HG02610 (cell line): ENCODE measurements at regions not wholly inside any gene's neighbourhood (a gene's known extent, or its start where the extent isn't known, plus 50 kb on each side); places are given as distances from the start of the nearest gene placed in this dataset.
"Not testable (repeated sequence)": the region's sequence is repeated elsewhere in the genome, so short reads cannot be mapped to it uniquely, and the experiment has no call there.

Experiments
- ATAC-seq: cut with Tn5 transposase; IDR thresholded peaks from one replicate; pipeline ENCODE4 v1.9.1; 2021; ENCODE audit warnings: mild to moderate bottlenecking, moderate library complexity; ENCODE audit not compliant: unreplicated experiment

DNA sequence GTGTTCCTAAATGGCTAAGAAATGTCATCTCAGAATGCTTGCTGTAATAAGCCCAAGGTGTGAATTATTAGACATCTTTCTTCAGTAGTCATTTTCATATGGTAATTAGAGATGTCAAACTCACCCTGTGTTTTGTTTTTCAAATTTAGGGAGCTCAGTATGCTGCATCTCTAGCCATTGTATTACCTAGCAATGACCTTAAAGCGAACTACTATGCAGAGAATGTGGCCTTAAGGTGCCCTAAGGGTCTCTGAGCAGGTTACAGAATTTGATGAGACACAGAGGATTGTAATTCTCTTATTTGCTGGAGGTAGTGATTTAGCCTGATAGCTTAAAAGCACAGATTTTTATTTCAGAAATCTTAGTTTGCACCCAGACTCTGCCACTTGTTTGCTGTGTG is 1052.6 kb upstream of the DDX18 start:
- no peak for ATAC-seq

DNA sequence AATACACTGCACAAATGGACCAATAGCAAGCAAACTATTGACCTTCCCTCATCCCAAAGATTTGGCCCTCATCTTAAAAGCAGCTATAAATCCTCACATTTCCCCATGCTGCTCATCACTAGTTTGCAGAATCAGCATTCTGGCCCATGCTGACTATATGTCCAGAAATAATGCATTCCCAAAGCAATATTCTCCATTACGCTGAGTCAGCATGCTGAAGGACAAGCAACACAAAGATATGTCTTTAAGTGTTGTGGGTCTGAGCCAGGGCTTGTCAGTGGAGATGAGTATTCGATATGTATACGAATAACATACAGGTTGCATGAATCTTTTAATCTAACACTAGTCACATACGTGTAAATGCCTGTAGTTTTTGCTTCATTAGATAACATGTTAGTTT is 1045.0 kb upstream of the DDX18 start:
- ATAC-seq: no peak

DNA sequence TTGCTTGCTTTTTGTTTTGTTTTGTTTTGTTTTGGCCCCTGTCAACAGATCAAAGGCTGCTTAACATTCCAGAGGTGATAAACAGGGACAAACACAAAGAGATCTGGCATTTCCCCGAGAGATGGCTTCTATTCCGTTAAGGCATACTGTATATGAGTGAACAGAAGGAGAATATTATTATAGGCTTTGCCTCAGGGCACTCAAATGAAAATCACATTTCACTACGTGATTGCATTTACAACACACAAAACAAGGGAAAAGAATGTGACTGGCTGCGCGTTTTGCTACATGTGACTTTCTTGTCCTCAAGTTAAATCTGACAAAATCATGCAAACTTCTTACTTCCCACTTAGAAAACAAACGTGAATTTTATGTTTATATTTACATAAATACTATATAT is 1037.9 kb upstream of the DDX18 start:
- no peak for ATAC-seq

DNA sequence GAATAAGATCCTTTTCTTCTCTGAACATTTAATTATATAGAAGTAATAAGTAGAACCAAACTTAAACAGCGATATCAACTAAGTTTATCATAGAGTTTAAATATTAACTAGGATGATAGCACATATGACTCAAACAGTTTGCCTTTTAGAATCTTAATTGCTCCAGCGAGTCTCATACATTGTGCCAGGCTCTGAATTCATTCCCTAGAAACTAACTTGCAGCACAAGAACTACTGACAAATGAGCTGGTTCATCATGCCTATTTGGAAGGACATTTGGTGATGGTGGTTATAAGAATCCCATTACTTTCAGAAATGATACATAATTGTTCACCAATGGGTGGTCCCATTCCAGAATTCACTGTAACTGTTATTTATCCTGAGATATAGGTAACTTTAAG is 1026.6 kb upstream of the DDX18 start:
- ATAC-seq: no peak

DNA sequence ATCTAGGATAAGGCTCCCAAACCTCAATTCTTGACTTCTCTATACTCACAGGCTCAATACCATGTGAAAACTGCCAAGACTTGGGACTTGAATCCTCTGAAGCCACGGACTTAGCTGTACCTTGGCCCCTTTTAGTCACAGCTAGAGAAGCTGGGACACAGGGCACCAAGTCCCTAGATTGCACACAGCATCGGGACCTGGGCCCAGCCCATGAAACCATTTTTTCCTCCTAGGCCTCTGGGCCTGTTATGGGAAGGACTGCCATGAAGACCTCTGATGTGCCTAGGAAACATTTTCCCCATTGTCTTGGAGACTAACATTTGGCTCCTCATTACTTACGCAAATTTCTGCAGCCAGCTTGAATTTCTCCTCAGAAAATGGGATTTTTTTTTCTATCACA is 1011.8 kb upstream of the DDX18 start:
- no peak for ATAC-seq

DNA sequence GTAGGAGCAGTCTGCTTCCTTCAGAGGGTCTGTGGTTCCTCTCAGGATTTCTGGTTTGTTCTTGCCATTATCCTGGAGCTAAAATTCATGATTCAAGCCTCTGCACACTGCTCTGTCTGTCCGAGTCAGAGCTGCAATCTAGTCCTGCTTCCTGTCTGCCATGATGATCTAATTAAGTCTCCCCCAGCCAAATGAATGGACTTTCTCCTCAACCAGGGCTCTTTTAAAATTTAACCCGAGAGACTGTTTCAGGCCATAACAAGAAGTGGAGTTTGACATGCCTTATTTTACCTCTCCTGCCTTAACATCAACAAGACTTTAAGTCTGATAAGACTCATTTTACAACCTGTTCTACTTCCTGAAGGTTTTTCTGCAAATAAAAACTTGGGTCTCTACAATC is 1009.6 kb upstream of the DDX18 start:
- no peak for ATAC-seq

DNA sequence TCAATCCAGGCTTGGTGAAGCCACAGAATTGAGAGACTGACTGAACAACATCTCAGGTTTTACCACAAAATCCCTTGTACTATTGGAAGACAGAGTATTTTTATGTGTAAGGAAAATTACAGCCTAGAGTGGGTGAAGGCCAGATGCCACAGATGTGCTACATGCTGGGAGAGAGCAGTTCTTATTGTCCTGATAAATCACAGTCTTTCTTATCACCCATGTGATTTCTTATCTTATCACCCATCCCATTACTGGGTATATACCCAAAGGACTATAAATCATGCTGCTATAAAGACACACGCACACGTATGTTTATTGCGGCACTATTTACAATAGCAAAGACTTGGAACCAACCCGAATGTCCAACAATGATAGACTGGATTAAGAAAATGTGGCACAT is 1008.0 kb upstream of the DDX18 start:
- ATAC-seq: not testable (repeated sequence)

DNA sequence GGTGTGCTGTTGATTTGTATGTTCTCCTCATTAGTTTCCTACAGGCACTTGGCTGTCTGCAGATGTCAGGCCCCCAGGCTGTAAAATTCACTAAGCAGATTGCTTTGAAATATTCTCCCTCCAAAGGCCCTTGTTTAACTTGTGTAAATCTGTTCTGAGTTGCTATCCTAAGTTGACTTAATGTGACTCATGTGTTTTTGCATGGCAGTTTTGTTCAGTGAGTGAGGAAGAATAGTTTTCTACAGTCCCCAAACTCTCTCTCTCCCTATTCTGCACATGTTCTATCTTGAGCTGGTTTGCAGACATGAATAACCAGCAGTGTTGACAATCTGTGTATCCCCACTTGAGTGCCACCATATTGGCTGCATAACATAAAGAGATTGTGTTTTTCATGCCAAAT is 1005.4 kb upstream of the DDX18 start:
- ATAC-seq: no peak

DNA sequence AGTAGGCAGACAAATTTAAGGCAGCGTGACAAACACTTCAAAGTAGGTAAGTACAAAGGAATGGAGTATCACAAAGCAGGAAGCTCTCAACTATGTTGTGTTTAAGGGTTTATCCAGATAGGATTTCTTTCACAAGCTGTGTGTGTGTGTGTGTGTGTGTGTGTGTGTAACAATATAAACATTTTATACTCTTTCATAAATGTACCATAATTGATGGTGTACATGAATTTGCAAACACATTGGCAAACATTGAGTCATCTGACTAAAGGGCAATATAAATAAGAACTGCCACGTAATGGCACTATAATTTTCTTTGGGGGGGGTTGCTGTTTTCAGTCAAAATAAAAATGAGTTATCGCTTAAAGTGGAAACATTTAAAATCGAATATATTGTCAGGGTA is 1004.4 kb upstream of the DDX18 start:
- no peak for ATAC-seq

DNA sequence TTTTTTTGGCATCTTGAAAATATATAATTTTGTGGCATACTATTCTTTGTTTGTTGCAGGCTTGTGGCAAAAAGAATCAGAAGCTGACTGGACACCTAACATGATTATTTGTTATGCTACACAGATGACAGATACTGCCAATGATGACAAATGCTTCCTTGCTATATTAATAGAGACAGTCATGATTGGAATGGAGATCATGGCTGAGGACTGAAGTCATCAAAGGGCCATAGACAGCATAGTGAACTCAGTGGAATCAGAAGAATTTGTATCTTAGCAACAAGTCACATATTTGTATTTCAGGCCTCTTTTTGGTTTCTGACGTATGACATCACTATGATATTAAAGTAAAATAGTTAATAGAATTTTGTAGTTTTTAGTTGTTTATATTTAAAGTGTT is 1003.8 kb upstream of the DDX18 start:
- no peak for ATAC-seq

DNA sequence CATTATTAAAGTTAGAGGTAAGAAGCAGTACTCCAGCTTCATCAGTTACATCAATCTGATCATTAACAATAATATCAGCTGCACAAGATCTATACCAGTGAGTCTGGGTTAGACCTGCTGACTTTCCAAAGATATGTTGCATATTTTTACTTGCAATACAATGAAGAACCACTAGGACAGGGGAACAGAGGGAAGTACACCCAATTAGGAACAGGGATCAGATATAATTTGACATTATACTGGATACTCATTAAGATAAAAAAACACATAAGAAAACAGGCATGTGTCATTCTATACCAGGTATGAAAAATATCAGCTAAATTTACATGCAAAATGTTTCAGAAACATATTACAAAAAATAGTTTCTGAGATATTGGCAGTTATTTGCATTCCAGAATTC is 995.1 kb upstream of the DDX18 start:
- no peak for ATAC-seq

DNA sequence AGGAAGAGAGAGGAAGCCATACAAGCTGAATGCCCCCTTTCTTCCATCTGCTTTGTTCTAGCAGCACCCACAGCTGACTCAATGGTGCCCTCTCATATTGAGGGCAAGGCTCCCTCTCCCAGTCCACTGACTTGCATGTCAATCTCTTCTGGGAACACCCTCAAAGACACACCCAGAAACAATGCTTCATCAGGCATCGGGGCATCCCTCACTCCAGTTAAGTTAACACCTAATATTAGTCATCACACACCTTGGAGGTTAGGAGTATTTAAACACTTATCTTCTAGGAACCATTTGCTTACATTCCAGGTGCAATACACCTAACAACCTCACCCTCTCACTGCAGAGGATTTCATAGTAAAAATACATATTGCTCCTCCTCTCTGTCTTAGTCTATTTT is 993.5 kb upstream of the DDX18 start:
- ATAC-seq: no peak

DNA sequence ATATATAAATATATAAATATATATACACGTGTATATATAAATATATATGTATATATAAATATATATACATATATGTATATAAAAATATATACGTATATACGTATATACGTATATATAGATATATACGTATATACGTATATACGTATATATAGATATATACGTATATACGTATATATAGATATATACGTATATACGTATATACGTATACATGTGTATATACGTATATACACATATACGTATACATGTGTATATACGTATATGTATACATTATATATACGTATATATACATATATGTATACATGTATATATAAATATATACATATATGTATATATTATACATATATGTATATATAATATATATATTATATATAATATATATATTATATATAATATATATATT is 984.9 kb upstream of the DDX18 start:
- ATAC-seq: not testable (repeated sequence)

DNA sequence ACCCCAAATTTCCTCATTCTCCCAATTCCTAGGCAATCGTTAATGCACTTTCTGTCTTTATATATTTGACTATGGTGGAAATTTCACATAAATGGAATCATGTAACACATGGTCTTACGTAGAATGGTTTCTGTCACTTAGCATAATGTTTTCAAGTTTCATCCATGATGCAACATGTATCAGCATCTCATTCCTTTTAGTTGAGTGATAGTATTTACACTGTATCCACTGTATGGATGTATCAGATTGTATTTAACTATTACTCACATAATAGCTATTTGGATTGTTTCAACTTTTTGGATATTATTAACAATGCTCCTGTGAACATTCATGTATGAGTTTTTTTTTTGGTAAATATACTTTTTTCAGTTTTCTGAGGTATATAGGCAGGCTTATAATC is 982.3 kb upstream of the DDX18 start:
- no peak for ATAC-seq

DNA sequence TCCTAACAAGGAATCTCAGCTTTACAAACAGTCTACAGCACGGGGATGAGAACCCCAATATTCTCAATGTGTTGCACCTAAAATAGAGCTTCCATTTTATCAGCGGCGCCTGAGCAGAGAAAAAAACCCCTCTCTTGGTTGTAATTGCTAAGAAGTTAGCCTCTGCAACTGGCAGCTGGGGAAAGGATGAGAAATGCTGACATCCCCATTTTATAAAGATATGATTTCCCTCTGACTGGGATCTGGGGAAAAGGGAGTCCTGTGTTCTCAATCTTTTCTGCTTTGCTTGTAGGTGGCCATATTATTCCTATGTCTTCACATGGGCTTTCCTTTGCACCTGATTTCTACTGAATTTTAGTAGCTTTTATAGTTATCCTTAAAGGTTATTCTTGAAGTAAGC is 981.4 kb upstream of the DDX18 start:
- no peak for ATAC-seq

DNA sequence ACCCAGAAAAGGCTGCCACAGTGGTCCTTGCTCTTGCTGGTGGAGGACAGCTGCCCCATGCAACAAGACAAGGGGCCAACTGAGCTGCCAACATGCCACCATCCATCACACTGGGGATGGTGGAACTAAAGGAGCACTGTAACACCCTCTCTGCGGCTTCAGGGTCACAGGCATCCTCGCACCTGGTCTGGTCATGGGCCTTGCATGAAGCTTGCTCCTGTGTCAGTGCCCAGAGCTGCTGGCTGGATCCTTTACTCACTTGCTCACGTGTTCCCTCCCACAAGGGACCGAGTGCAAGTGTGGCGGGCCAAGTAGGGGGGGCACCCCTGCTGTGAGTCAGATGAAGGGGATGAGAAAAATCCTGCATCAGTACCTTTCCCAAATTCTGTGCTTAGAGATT is 972.3 kb upstream of the DDX18 start:
- no peak for ATAC-seq

DNA sequence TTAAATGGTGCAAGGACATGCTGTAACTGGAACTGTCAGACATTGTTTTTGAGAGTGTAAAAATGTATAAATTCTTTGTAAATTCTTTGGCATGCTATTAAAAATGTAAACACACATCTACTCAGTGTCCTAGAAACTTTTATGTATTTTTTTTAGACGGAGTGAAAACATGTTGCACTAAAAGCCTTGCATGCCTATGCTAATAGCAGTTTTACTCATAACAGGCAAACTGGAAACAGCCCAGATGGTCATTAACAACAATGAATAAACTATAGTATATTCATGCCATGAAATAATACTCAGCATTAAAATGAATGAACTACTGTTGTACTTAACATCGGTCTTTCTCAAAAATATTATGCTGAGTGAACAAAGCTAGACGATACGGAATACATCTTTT is 954.8 kb upstream of the DDX18 start:
- no peak for ATAC-seq

DNA sequence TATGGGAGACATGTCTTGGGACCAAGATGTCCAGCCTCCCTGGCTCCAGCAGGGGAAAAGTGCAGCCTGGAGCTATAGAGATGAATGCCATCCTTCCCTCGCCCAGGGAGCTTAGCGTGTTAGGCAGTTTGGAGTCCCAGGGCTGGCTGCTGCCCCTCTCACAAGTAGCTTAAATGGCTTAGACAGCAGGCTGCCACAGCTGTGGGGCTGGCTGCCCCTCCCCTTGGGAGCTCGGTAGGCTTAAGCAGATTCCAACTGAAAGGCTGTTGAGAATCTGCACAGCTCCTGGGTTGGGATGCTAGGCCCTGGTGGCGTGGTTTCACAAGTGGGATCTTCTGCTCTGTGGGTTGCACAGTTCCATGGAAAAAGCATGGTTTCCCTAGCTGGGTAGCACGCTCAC is 940.5 kb upstream of the DDX18 start:
- no peak for ATAC-seq

DNA sequence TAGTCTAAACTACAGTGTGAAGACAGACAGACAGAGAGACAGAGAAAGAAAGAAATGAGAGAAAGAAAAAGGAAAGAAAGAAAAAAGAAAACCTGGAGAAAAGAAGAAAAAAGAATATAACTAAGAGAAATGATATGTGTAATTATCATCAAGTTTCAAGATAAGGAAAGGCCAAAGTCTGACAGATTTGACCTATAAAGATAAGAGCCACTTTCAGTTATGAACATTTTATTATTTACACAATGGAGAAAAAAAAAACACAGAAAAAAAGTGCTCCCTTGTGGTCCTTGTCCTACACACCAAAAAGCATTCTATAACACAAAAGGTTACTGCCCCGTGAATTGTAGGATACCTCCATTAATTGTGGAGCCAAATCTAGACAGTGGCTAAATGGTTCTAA is 937.2 kb upstream of the DDX18 start:
- no peak for ATAC-seq

DNA sequence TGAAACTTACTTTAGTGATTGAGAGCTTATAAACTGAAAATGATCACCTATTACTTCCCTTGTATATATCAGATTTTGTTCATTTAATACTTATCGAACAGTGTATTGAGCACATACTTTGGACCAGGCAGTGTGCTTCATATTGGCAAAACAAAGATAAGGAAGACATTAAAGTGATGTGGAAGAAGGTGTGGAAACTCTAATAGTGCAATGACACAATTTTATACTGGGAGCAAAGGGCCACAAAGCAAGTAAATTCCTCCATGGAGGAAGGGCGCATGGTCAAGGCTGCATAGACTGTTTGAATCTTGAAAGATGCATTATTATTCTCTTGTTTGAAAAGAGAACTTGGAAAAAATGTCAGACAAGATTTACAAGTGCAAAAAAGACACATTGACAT is 936.5 kb upstream of the DDX18 start:
- ATAC-seq: no peak

DNA sequence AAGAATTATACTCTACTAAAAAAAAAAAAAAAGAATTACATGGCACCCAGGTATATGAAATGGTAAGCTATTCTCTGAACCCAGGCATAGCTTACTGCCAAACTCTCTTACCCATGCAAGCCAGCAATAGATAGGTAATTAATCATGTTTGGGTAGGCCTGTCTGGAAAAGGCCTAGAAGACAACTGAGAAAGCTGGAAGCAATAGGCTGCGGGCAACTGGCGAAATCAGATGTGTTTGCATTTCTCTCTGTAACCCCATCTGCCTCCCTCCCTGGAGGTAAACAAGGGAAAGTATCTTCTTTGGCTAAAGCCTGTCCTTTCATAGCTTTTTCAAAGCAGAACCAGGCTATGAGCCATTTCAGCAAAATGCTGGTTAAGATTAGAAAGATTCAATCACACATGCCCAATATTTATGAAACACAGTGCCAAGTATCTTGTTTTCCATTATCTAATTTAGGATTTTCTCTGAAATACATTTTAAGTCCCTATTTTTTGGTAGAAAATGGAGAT is 934.8 kb upstream of the DDX18 start:
- no peak for ATAC-seq

DNA sequence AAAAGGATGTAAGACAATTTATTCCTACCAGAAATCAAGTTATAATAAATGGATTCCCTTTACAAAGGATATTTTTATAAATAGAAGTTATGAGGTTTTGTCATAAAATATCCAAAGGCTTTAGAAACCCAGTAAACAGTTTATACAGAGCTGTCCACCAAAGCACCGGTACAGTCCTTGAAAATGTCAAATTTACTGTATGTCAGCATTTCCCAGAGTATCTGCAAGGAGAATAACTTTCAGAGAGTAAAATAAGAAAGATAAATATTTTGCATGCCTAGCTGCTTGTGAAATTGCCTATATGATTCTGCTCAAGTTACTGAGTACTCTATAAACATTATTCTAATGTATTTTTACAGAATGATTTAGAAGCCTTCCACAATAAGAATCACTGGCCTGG is 923.3 kb upstream of the DDX18 start:
- no peak for ATAC-seq

DNA sequence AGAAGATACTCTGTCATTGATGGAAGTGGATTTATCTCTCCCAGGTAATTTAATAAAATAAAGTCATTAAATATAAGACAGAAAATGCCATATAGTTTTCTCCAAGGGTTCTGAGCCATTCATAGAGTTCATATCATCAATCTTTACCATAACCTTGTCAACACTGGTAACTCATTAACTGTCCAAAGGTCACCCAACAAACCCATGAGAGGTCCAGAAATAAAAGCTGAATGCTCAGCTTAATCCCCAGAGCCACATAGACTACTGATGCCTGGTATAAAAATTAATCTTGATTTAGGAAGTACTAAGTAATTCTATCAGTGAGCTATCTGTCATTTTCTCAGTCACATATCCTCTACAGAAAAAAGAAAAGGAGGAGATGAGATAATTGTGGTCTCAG is 903.0 kb upstream of the DDX18 start:
- ATAC-seq: no peak

DNA sequence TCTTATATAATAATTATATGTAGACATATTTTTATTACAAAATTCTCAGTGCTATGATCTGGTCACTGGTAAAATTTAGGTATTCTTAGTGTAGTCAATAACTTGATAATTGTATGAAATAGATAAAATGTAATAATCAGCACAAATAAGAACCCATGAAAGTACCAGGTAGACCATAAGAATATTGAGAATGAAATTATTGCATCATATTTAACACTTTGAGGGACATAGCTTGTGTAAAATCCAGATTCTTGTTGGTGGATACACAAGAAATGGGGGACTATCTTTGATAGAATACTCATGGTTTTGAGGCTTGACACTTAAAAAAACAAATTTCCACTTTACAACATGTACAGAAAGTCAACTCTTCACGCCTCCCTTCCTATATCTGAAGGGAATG is 898.8 kb upstream of the DDX18 start:
- no peak for ATAC-seq
